ENCODE measurements at regions not wholly inside any gene's neighbourhood (a gene's known extent, or its start where the extent isn't known, plus 50 kb on each side); places are given as distances from the start of the nearest gene placed in this dataset.

- peaks cover 8% of the 10 kb centered on the region for H3K4me1 ChIP-seq (ENCODE audit: control insufficient read depth, insufficient read depth, low read length)
- H3K27me3 ChIP-seq (ENCODE audit: control insufficient read depth, insufficient read depth, low read length), result peaks cover 54% of the 10 kb centered on the region
- H3K9ac ChIP-seq (ENCODE audit: low read depth, low read length), result no peak overlapping the region
- no peaks in the 10 kb centered on the region for H3K36me3 ChIP-seq (ENCODE audit: control insufficient read depth, insufficient read depth, low read length)
- H3K4me3 ChIP-seq (ENCODE audit: low read depth, low read length), result no peak overlapping the region
- H3K9me3 ChIP-seq (ENCODE audit: control insufficient read depth, insufficient read depth, low read length), result no peaks in the 10 kb centered on the region
Measured at GRCh38 chr18:22325396-22325795, 92.3 kb downstream of the CTAGE1 start.

- Histone ChIP-seq H3K9ac (ENCODE audit: low read depth, low read length) (no peak overlapping the region), H3K4me1 (ENCODE audit: control insufficient read depth, insufficient read depth, low read length) (peaks cover 4% of the 10 kb centered on the region), H3K9me3 (ENCODE audit: control insufficient read depth, insufficient read depth, low read length) (no peaks in the 10 kb centered on the region), H3K27me3 (ENCODE audit: control insufficient read depth, insufficient read depth, low read length) (peaks cover 44% of the 10 kb centered on the region), H3K36me3 (ENCODE audit: control insufficient read depth, insufficient read depth, low read length) (no peaks in the 10 kb centered on the region), H3K4me3 (ENCODE audit: low read depth, low read length) (peak overlapping the region; percentile 45)
Measured at GRCh38 chr18:22324191-22325131, 93.3 kb downstream of the CTAGE1 start.

GRCh38 chr18:22322243-22322691 lies 95.4 kb downstream of the CTAGE1 start:
- Histone ChIP-seq H3K4me3 (ENCODE audit: low read depth, low read length) (no peak overlapping the region), H3K4me1 (ENCODE audit: control insufficient read depth, insufficient read depth, low read length) (peaks cover 4% of the 10 kb centered on the region), H3K9ac (ENCODE audit: low read depth, low read length) (no peak overlapping the region), H3K9me3 (ENCODE audit: control insufficient read depth, insufficient read depth, low read length) (no peaks in the 10 kb centered on the region), H3K36me3 (ENCODE audit: control insufficient read depth, insufficient read depth, low read length) (no peaks in the 10 kb centered on the region), H3K27me3 (ENCODE audit: control insufficient read depth, insufficient read depth, low read length) (peaks cover 25% of the 10 kb centered on the region)

DNA sequence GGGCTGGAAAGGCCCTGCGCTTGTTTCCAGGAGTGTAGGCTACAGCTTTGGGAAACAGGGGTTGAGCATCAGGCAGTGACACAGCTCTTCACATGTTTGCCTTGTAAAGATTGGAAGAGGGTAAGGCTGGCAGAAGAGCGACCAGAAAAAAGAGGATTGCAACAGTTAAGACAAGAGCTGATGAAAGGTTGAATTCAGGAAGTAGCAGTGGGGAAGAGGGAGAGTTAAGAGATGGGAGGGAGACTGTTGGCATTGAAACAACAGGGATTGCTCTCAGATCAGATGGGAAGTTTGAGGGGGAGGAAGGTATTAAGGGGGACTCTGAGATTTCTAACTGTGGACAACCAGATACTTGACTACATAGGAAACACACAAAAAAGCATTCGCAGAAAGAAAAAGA lies 96.9 kb downstream of the CTAGE1 start:
- H3K36me3 ChIP-seq (ENCODE audit: control insufficient read depth, insufficient read depth, low read length), result no peaks in the 10 kb centered on the region
- no peak overlapping the region for H3K9ac ChIP-seq (ENCODE audit: low read depth, low read length)
- no peak overlapping the region for H3K4me3 ChIP-seq (ENCODE audit: low read depth, low read length)
- peaks cover 10% of the 10 kb centered on the region for H3K27me3 ChIP-seq (ENCODE audit: control insufficient read depth, insufficient read depth, low read length)
- peaks cover 4% of the 10 kb centered on the region for H3K4me1 ChIP-seq (ENCODE audit: control insufficient read depth, insufficient read depth, low read length)
- H3K9me3 ChIP-seq (ENCODE audit: control insufficient read depth, insufficient read depth, low read length), result no peaks in the 10 kb centered on the region

GRCh38 chr18:22320155-22320554 lies 97.6 kb downstream of the CTAGE1 start:
- Histone ChIP-seq H3K4me3 (ENCODE audit: low read depth, low read length) (no peak overlapping the region), H3K36me3 (ENCODE audit: control insufficient read depth, insufficient read depth, low read length) (no peaks in the 10 kb centered on the region), H3K4me1 (ENCODE audit: control insufficient read depth, insufficient read depth, low read length) (peaks cover 4% of the 10 kb centered on the region), H3K9me3 (ENCODE audit: control insufficient read depth, insufficient read depth, low read length) (no peaks in the 10 kb centered on the region), H3K27me3 (ENCODE audit: control insufficient read depth, insufficient read depth, low read length) (peaks cover 4% of the 10 kb centered on the region), H3K9ac (ENCODE audit: low read depth, low read length) (no peak overlapping the region)

- H3K4me3 ChIP-seq (ENCODE audit: low read depth, low read length), result no peak overlapping the region
Measured at GRCh38 chr18:22318745-22319407, 98.8 kb downstream of the CTAGE1 start.

DNA sequence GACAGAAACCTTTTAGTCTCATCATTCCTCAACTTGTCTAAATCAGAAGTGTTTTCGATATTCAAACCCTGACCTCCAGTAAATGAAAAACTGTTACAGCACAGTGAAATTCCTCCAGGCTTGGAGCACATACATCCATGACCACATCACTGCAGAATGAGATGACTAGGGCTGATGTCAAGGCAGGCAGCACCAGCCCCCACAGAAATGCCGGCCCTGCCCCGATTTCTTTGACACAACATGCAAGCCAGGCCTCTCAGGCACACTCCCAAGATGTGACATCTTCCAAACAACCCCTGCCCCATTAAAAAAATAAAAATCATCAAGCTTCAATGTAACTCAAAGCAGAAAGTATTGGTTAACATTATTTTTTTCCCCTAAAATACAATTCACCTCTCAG lies 103.3 kb downstream of the CTAGE1 start:
- Histone ChIP-seq H3K27me3 (ENCODE audit: control insufficient read depth, insufficient read depth, low read length) (no peaks in the 10 kb centered on the region), H3K36me3 (ENCODE audit: control insufficient read depth, insufficient read depth, low read length) (no peaks in the 10 kb centered on the region), H3K9me3 (ENCODE audit: control insufficient read depth, insufficient read depth, low read length) (no peaks in the 10 kb centered on the region), H3K9ac (ENCODE audit: low read depth, low read length) (no peak overlapping the region), H3K4me3 (ENCODE audit: low read depth, low read length) (no peak overlapping the region), H3K4me1 (ENCODE audit: control insufficient read depth, insufficient read depth, low read length) (no peaks in the 10 kb centered on the region)

More at GRCh38 chr18:22318745-22319407, 98.8 kb downstream of the CTAGE1 start:
- no peaks in the 10 kb centered on the region for H3K27me3 ChIP-seq (ENCODE audit: control insufficient read depth, insufficient read depth, low read length)
- H3K4me1 ChIP-seq (ENCODE audit: control insufficient read depth, insufficient read depth, low read length), result peaks cover 3% of the 10 kb centered on the region
- no peak overlapping the region for H3K9ac ChIP-seq (ENCODE audit: low read depth, low read length)
- no peaks in the 10 kb centered on the region for H3K9me3 ChIP-seq (ENCODE audit: control insufficient read depth, insufficient read depth, low read length)
- no peaks in the 10 kb centered on the region for H3K36me3 ChIP-seq (ENCODE audit: control insufficient read depth, insufficient read depth, low read length)

DNA sequence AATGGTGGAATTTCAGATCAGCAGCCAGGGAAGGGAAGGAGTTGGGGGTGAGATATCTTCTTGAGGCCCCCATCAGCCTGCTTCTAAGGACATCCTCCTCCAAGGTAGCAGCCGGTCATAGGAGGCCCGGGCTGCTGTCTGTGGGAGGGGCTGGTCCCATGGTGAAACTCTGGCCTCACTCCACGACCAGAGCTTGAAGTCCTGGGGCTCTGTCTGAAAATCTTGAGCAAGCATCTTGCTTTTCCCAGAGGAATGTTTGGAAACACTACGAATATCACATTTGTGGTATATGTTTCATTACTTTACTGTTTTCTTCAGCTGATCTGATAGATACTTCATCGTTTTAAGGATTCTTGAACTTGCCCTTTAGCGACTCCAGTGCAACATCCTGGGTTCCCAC lies 103.7 kb downstream of the CTAGE1 start:
- Histone ChIP-seq H3K36me3 (ENCODE audit: control insufficient read depth, insufficient read depth, low read length) (no peaks in the 10 kb centered on the region), H3K4me1 (ENCODE audit: control insufficient read depth, insufficient read depth, low read length) (no peaks in the 10 kb centered on the region), H3K9me3 (ENCODE audit: control insufficient read depth, insufficient read depth, low read length) (no peaks in the 10 kb centered on the region), H3K27me3 (ENCODE audit: control insufficient read depth, insufficient read depth, low read length) (no peaks in the 10 kb centered on the region), H3K9ac (ENCODE audit: low read depth, low read length) (no peak overlapping the region), H3K4me3 (ENCODE audit: low read depth, low read length) (no peak overlapping the region)

DNA sequence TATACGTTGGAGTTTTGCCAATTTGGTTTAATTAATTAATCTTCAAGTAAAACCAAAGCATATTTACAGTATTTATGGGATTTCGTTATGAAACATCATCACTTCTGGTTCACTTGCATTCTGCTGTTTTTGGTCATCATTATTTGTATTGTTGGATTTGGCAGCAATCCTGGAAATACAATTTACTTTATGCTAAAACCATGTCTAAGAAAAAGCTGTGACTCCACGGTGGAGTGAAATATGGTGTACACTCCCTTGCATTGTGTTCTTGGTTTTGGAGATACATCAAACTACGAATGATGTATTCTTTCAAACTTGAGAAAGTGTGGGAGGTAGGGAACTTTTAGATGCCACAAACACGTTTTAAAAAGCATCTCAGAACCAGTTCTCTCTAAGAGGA lies 106.4 kb downstream of the CTAGE1 start:
- no peaks in the 10 kb centered on the region for H3K36me3 ChIP-seq (ENCODE audit: control insufficient read depth, insufficient read depth, low read length)
- no peak overlapping the region for H3K4me3 ChIP-seq (ENCODE audit: low read depth, low read length)
- no peak overlapping the region for H3K9ac ChIP-seq (ENCODE audit: low read depth, low read length)
- no peaks in the 10 kb centered on the region for H3K9me3 ChIP-seq (ENCODE audit: control insufficient read depth, insufficient read depth, low read length)
- no peaks in the 10 kb centered on the region for H3K27me3 ChIP-seq (ENCODE audit: control insufficient read depth, insufficient read depth, low read length)
- H3K4me1 ChIP-seq (ENCODE audit: control insufficient read depth, insufficient read depth, low read length), result no peaks in the 10 kb centered on the region

DNA sequence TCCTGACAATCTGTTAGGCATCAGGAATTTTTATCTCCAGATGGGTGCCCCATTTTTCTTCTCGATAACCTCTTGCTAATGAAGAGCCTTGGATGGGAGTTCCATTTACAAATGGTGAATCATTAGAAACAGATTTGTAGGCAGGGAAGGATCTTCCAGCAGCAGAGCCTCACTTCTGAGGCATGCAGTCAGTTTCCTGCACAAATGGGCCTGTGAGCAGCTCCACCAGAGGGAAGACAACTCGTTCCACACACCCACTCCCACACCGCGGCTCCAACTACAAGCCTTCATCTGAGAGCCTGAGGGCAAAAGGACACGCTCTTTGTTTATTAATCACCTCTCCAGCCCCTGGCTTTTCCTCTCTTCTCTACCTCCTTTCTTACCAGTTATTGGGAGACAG lies 108.5 kb downstream of the CTAGE1 start:
- Histone ChIP-seq H3K4me1 (ENCODE audit: control insufficient read depth, insufficient read depth, low read length) (no peaks in the 10 kb centered on the region), H3K9ac (ENCODE audit: low read depth, low read length) (no peak overlapping the region), H3K9me3 (ENCODE audit: control insufficient read depth, insufficient read depth, low read length) (no peaks in the 10 kb centered on the region), H3K36me3 (ENCODE audit: control insufficient read depth, insufficient read depth, low read length) (no peaks in the 10 kb centered on the region), H3K4me3 (ENCODE audit: low read depth, low read length) (no peak overlapping the region), H3K27me3 (ENCODE audit: control insufficient read depth, insufficient read depth, low read length) (no peaks in the 10 kb centered on the region)

GRCh38 chr18:22307528-22307927 lies 110.2 kb downstream of the CTAGE1 start:
- H3K27me3 ChIP-seq (ENCODE audit: control insufficient read depth, insufficient read depth, low read length), result peaks cover 3% of the 10 kb centered on the region
- no peak overlapping the region for H3K4me3 ChIP-seq (ENCODE audit: low read depth, low read length)
- H3K9ac ChIP-seq (ENCODE audit: low read depth, low read length), result no peak overlapping the region
- no peaks in the 10 kb centered on the region for H3K36me3 ChIP-seq (ENCODE audit: control insufficient read depth, insufficient read depth, low read length)
- H3K9me3 ChIP-seq (ENCODE audit: control insufficient read depth, insufficient read depth, low read length), result no peaks in the 10 kb centered on the region
- no peaks in the 10 kb centered on the region for H3K4me1 ChIP-seq (ENCODE audit: control insufficient read depth, insufficient read depth, low read length)

- no peak overlapping the region for H3K4me3 ChIP-seq (ENCODE audit: low read depth, low read length)
- H3K9ac ChIP-seq (ENCODE audit: low read depth, low read length), result no peak overlapping the region
- H3K27me3 ChIP-seq (ENCODE audit: control insufficient read depth, insufficient read depth, low read length), result peaks cover 3% of the 10 kb centered on the region
- no peaks in the 10 kb centered on the region for H3K36me3 ChIP-seq (ENCODE audit: control insufficient read depth, insufficient read depth, low read length)
- no peaks in the 10 kb centered on the region for H3K9me3 ChIP-seq (ENCODE audit: control insufficient read depth, insufficient read depth, low read length)
- H3K4me1 ChIP-seq (ENCODE audit: control insufficient read depth, insufficient read depth, low read length), result no peaks in the 10 kb centered on the region
Measured at GRCh38 chr18:22303927-22304326, 113.8 kb downstream of the CTAGE1 start.

All from iPS-15b (cell line).